KMS-11 (cell line): ENCODE measurements at regions not wholly inside any gene's neighbourhood (a gene's known extent, or its start where the extent isn't known, plus 50 kb on each side); places are given as distances from the start of the nearest gene placed in this dataset.

ENCODE experiments used
- H2AFZ ChIP-seq: fragments of 200-600 bp; sonication (generic); 2 replicates; pipeline ENCODE4 v1.6.1; 2016; ENCODE audit warnings: antibody characterized with exemption, mixed run types, low read depth
- H3K27ac ChIP-seq: fragments of 200-600 bp; sonication (generic); 2 replicates; pipeline ENCODE4 v1.6.1; 2016; ENCODE audit warnings: mild to moderate bottlenecking, mixed run types
- H3K27me3 ChIP-seq: fragments of 200-600 bp; sonication (generic); 2 replicates; pipeline ENCODE4 v1.6.1; 2017; ENCODE audit warnings: mild to moderate bottlenecking, low read depth, mixed run types, moderate library complexity; ENCODE audit not compliant: insufficient read depth
- H3K36me3 ChIP-seq: fragments of 200-600 bp; sonication (generic); 2 replicates; pipeline ENCODE4 v1.6.1; 2017; ENCODE audit warnings: mild to moderate bottlenecking, mixed run types; ENCODE audit not compliant: insufficient read depth
- H3K4me1 ChIP-seq: fragments of 200-600 bp; sonication (generic); 2 replicates; pipeline ENCODE4 v1.6.1; 2016; ENCODE audit warnings: mild to moderate bottlenecking, low read depth, mixed run types; ENCODE audit not compliant: poor library complexity, severe bottlenecking
- H3K4me2 ChIP-seq: fragments of 200-600 bp; sonication (generic); 2 replicates; pipeline ENCODE4 v1.7.0; 2016; ENCODE audit warnings: mild to moderate bottlenecking, mixed run types
- H3K4me3 ChIP-seq: fragments of 200-600 bp; sonication (generic); IDR thresholded peaks from 2 replicates; pipeline ENCODE4 v1.6.1; 2017; ENCODE audit warnings: low read depth, low read length, mixed read lengths; ENCODE audit not compliant: insufficient read depth
- H3K79me2 ChIP-seq: fragments of 200-600 bp; sonication (generic); 2 replicates; pipeline ENCODE4 v1.6.1; 2016; ENCODE audit warnings: low read depth, mixed run types; ENCODE audit not compliant: insufficient read depth
- H3K9ac ChIP-seq: fragments of 200-600 bp; sonication (generic); 2 replicates; pipeline ENCODE4 v1.6.1; 2016; ENCODE audit warnings: mild to moderate bottlenecking, mixed run types
- H4K20me1 ChIP-seq: fragments of 200-600 bp; sonication (generic); 2 replicates; pipeline ENCODE4 v1.6.1; 2016; ENCODE audit warnings: mild to moderate bottlenecking, mixed run types; ENCODE audit not compliant: insufficient read depth
- TF ChIP-seq, protein P1 (sequence below): fragments of 200-600 bp; sonication (generic); conservative IDR thresholded peaks from 2 replicates; pipeline ENCODE4 v1.6.1; 2017; ENCODE audit warnings: low read depth, mild to moderate bottlenecking, antibody characterized with exemption, low read length, moderate library complexity, mixed read lengths

DNA sequence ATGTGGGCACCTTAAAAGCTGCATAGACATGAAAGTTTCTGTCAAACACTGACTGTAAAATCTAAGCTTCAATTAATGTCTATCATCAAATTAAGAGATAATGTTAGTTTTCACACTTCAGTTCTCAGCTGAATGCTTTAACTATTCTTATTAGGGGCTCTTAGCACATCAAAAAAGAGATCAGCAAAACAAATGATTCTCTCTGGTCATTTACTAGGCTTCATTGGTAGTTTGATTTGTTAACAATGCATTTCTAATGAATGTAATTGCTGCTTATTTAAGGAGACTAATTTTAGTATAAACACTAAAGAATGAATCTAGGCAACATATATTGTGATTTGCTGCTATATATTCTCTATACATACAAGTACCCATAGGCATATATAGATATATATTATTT lies 1182.0 kb downstream of the MAT2B start:
- Histone ChIP-seq H3K9ac (no peak overlapping the region), H3K27me3 (no peaks in the 10 kb centered on the region), H3K27ac (no peak overlapping the region), H2AFZ (no peak overlapping the region), H3K4me2 (no peak overlapping the region), H3K79me2 (no peaks in the 10 kb centered on the region), H4K20me1 (no peaks in the 10 kb centered on the region), H3K4me3 (no peak overlapping the region), H3K4me1 (no peaks in the 10 kb centered on the region), H3K36me3 (no peaks in the 10 kb centered on the region)
- TF ChIP-seq, protein P1, sequence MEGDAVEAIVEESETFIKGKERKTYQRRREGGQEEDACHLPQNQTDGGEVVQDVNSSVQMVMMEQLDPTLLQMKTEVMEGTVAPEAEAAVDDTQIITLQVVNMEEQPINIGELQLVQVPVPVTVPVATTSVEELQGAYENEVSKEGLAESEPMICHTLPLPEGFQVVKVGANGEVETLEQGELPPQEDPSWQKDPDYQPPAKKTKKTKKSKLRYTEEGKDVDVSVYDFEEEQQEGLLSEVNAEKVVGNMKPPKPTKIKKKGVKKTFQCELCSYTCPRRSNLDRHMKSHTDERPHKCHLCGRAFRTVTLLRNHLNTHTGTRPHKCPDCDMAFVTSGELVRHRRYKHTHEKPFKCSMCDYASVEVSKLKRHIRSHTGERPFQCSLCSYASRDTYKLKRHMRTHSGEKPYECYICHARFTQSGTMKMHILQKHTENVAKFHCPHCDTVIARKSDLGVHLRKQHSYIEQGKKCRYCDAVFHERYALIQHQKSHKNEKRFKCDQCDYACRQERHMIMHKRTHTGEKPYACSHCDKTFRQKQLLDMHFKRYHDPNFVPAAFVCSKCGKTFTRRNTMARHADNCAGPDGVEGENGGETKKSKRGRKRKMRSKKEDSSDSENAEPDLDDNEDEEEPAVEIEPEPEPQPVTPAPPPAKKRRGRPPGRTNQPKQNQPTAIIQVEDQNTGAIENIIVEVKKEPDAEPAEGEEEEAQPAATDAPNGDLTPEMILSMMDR: no peak

DNA sequence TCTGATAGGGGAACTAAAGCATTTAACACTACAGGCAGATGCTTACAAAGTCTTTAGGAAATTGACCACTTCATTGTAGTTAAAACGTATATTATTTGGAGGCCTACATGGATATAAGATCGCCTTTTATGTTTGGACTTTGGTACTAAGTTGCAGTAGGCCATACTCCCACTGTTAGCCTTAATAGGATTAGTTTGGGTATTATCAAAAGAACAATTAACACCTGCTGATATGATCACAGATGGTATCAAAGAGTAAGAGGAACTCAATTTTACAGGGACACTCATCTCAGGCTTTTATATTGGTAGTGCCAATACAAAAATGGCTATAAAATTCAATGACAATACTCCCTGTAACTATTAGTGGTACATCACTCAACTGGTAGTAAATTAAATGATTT lies 1183.0 kb downstream of the MAT2B start:
- Histone ChIP-seq H3K27me3 (no peaks in the 10 kb centered on the region), H3K4me1 (no peaks in the 10 kb centered on the region), H3K79me2 (no peaks in the 10 kb centered on the region), H2AFZ (no peak overlapping the region), H4K20me1 (no peaks in the 10 kb centered on the region), H3K36me3 (no peaks in the 10 kb centered on the region), H3K9ac (no peak overlapping the region), H3K4me3 (no peak overlapping the region), H3K27ac (no peak overlapping the region), H3K4me2 (no peak overlapping the region)
- TF ChIP-seq, protein P1: no peak

DNA sequence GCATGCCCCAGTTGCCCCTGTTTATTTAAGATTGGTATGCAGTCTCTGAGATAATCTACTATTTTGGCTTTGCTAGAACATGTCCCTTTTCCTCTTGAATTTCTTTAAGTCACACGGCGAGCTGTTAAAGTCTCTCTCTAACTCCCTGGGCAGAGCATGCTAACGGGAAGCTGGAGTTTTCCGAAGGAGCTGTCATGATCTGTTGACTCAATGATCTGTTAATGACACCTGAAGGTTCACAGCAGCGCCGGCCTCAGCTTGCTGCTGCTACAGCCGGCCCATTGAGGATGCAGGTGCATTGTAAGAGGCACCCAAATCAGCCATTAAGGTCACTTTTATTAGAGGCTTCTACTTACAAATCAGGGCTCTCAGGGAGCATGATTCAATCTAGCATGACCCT lies 1203.4 kb downstream of the MAT2B start:
- no peaks in the 10 kb centered on the region for H3K27me3 ChIP-seq
- no peak overlapping the region for H3K27ac ChIP-seq
- TF ChIP-seq, protein P1: no peak

DNA sequence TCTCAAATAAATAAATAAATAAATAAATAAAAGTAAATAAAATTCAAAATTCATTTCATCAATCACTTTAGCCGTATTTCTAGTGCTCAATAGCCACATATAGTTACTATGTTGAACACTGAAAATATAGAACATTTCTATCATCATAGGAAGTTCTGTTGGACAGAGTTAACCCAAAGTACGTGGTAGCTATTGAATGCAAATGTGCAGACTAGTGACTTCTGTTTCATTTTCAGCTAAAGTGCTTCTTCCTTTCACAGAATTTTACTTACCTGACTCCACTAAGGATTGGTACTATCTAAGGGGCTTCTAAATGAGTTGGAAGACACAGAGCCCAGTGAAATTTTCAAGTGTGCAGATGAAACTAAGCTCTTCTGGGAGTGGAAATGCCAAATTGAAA lies 1208.3 kb downstream of the MAT2B start:
- H3K79me2 ChIP-seq: no peaks in the 10 kb centered on the region

More for the DNA sequence above, 1203.4 kb downstream of the MAT2B start:
- no peak overlapping the region for H2AFZ ChIP-seq
- H4K20me1 ChIP-seq: no peaks in the 10 kb centered on the region
- H3K9ac ChIP-seq: no peak overlapping the region
- H3K79me2 ChIP-seq: no peaks in the 10 kb centered on the region
- no peaks in the 10 kb centered on the region for H3K4me1 ChIP-seq
- H3K36me3 ChIP-seq: no peaks in the 10 kb centered on the region
- H3K4me3 ChIP-seq: no peak overlapping the region
- no peak overlapping the region for H3K4me2 ChIP-seq

More for the DNA sequence above, 1208.3 kb downstream of the MAT2B start:
- H3K27me3 ChIP-seq: no peaks in the 10 kb centered on the region
- H3K4me3 ChIP-seq: no peak overlapping the region
- no peak overlapping the region for H3K9ac ChIP-seq
- TF ChIP-seq, protein P1: no peak
- H3K4me1 ChIP-seq: no peaks in the 10 kb centered on the region
- no peak overlapping the region for H2AFZ ChIP-seq
- H3K36me3 ChIP-seq: no peaks in the 10 kb centered on the region
- no peaks in the 10 kb centered on the region for H4K20me1 ChIP-seq
- no peak overlapping the region for H3K4me2 ChIP-seq
- no peak overlapping the region for H3K27ac ChIP-seq
